OCI-M1 (cell line): ENCODE measurements at regions not wholly inside any gene's neighbourhood (a gene's known extent, or its start where the extent isn't known, plus 50 kb on each side); places are given as distances from the start of the nearest gene placed in this dataset.

Experiments used
- DNase-seq: peaks from one replicate; lab custom pipeline; 2025; lab: John Stamatoyannopoulos, UW

GRCh38 chr2:217118559-217119284, 258.9 kb upstream of the TNP1 start:
- no peak for DNase-seq

DNA sequence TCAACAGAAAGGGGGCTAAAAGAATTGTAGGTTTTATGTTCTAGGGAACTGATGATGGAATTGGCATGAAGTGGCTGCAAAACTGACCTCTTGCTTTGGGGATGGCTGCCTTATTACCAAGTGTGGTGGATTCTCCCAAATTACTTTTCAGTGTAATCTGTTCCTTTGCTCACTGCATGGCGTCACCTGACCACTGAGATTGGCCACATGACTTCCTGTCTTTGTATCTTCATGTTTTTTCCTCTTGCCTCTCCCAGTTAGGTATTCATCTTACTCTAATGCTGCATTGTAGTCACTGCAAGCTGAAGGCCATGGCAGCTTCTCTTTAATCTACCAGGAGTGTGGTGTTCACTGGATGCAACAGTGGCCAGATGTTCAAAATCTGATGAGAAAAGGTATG, 257.7 kb upstream of the TNP1 start:
- no peak for DNase-seq

- DNase-seq, result no peak
Measured at GRCh38 chr2:217116610-217117009, 256.7 kb upstream of the TNP1 start.

DNA sequence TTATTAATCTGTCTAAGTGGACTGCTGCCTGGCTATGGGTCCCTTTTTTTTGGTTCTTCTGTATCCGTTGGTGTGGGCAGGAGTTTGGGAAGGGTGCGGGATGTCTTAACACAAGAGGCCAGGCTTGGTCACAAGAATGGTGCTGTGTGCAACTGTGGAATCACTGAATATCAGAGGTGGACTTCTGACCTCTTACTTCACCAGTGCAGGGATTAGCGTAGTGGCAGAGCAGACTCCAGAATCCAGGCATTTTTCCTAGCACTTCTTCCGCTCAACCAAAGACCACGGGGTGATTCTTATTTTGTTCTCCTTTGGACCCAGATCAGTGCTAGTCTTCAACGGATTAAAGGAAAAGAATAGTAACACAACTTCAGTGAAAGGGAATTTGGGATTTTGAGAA, 254.3 kb upstream of the TNP1 start:
- DNase-seq, result no peak

GRCh38 chr2:217113491-217113890, 253.6 kb upstream of the TNP1 start:
- DNase-seq, result no peak

GRCh38 chr2:217110550-217110949, 250.7 kb upstream of the TNP1 start:
- no peak for DNase-seq

- DNase-seq, result peak; percentile 94
Measured at GRCh38 chr2:217108575-217109027, 248.7 kb upstream of the TNP1 start.

DNA sequence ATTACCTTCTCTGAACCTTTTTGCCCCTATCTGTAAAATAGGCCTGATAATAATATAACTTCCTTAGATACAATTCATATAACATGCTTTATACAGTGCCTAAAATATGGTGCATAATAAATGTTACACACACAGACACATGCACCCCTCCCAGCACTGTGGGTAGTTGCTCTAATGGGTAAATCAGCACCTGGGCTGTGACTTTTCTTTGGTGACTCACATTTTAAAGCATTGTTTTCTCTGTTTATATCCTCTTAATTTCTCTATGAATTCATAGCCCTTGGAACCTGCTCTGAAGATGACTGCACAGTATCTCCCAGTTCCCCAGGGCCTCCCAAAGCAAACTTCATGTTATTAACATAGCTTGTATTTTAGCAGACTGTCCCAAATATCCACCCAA, 248.2 kb upstream of the TNP1 start:
- DNase-seq, result peak; percentile 77

DNA sequence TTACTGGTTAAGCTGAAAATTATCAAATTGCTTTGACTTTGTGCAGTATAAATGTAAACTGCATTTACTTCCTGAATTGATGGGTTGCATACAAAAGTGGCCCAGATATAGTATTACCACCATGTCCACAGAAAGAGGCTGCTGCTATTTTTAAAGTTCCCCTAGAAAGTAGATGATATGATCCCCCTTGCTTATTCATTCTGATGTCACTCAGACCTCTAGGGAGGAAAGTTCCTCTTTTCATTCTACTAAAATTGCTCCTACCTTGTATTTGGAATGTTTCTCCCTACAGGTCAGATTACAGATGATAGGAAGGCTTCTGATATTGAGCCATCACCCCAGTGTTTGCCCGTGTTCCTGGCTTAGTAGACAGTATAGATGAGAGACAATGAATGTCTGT, 247.6 kb upstream of the TNP1 start:
- DNase-seq, result peak; percentile 92

DNA sequence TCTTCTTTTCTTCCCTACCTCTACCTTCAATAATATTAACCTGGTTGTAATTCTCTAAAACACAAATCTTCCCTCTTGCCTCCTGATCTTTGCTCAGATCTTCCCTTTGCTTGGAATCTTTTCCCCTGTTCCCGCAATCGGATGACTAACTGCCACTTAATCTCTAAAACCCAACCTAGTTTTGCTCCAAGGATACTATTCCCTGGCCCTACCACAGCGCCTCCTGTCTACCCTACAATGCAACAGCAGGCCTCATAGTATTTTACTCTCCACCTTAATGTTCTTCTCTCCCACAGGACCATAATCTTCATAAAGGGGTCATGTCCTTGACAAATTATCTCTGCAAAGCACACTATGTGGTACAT, 246.8 kb upstream of the TNP1 start:
- DNase-seq, result peak; percentile 70

GRCh38 chr2:217105733-217106649, 246.1 kb upstream of the TNP1 start:
- DNase-seq, result peak; percentile 88

DNA sequence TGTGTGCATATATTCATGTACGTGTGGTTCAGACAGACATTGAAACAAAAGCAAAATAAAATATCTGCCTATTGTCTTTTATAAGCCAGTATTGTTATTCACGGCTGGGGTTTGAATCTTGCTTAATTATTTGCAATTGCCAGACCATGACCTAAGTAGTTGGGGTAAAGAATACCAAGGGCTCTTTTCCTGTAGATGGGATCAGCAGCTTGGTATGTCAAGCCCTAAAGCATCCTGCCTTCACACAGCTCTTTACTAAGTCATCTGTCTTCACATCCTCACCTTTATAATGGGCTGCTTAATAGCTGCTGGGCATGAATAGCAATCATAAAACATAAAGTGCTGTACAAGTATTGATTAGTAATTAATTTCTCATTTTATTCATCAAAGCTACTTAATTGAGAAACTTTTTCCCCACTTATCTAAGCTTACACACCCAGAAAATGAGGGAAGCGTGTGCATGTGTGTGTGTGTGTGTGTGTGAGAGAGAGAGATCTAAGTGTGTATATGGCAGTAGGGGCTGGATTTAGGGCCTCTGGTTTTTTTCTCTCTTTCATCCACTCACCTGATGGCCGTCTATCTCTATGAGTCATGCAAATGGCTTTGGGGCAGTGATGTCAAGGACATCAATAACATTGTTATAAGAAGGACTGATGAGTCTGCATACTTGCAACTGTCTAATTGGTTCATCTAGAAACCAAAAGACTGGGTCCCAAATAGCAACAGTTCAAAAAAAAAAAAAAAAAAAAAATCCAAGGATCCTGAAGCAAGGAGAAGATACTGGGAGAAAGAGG, 244.1 kb upstream of the TNP1 start:
- DNase-seq, result no peak

DNA sequence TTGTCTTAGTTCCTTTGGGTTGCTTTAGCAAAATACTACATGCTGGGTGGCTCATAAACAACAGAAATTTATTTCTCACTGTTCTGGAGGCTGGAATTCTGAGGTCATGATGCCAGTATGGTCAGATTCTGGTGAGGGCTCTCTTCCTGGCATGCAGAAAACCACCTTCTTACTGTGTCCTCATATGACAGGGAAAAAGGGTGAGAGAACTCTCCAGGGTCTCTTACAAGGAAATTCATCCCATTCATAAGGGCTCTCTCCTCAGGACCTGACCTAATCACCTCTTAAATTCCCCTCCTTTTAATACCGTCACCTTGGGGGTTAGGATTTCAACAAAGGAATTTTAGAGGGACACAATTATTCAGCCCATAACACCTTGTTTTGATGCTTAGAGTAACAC, 243.1 kb upstream of the TNP1 start:
- no peak for DNase-seq

DNA sequence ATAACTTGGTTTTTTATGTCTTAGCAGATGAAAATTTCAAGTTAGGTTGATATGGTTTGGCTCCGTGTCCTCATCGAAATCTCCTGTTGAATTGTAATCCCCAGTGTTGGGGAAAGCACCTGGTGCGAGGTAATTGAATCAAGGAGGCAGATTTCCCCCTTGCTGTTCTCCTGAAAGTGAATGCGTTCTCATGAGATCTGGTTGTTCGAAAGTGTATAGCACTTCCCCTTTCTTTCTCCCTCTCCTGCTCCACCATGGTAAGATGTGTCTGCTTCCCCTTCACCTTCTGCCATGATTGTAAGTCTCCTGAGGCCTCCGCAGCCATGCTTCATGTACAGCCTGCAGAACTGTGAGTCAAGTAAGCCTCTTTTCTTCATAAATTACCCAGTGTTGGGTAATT, 242.1 kb upstream of the TNP1 start:
- DNase-seq, result no peak

- DNase-seq, result no peak
Measured at GRCh38 chr2:217099561-217099960, 239.7 kb upstream of the TNP1 start.

DNA sequence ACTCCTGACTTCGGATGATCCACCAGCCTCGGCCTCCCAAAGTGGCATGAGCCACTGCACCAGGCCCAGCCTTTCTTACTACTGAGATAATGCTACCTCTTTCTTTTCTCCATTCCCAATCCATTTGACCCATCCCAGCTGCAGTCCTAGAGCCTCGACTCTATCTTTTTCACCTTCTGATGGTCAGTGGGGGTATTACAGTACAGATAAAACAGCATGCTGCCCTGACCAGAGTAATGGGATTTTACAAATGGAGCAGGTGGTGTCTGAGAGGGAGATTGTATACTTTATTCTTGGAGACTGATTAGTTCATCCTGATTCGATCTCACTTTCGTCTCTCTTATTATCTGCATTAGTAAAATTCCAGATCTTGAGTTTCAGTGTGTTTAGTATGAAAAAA, 238.6 kb upstream of the TNP1 start:
- DNase-seq, result no peak

DNA sequence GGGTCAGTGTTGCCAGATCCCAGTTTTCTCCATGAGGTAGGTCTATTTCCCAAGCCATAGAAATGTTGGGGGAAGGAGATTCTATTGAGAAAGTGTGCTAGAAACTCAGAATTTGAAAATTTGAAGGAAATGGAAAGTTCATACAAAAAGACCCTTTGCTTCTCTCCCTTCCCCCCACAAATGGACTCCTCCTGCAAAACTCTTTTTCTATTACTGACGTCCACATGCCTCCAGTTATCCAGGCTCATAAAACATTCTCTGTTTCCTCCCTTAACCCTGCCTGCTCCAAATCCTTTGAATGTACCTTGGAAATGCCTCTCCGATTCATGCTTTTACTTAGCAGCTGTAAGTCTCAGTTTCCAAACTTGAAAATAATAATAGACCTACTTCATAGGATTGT, 237.5 kb upstream of the TNP1 start:
- no peak for DNase-seq

DNA sequence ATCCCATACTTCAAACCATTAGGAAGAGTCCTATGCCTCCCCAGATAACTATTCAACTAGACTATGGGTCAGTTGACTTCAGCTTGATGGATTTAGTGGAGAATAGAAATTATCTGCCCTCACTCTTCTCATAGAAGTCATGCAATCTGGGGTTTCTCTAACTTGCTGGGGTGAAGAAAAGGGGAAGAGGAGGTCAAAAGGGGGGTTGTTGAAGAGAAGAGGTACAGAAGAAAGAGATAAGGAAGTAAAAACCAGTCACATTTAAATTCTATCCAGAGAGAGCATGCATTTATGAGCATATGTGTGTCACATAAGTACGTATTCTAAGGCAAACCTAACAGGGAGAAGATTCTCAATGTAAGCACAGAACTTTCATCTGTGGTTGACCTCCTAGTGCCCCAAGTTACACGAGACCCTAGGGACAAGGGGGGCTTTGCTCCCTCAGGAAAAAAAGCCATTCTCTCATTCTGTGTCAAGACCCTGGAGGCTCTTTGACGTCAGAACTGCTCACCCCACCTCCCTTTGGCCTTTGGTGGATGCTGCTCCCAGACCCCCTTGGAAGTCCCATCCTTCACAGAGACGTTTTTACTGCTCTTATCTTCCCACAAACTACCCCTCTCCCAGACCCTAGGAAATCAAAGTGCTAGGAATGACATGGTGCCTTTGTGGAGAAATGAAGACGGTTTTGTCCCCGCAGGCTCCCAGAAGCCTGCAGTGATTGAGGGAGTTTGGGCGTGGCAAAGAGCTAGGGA, 236.8 kb upstream of the TNP1 start:
- peak; percentile 33 for DNase-seq

GRCh38 chr2:217095511-217096205, 235.8 kb upstream of the TNP1 start:
- DNase-seq, result no peak

- DNase-seq, result peak; percentile 89
Measured at GRCh38 chr2:217092710-217093379, 233.0 kb upstream of the TNP1 start.

DNA sequence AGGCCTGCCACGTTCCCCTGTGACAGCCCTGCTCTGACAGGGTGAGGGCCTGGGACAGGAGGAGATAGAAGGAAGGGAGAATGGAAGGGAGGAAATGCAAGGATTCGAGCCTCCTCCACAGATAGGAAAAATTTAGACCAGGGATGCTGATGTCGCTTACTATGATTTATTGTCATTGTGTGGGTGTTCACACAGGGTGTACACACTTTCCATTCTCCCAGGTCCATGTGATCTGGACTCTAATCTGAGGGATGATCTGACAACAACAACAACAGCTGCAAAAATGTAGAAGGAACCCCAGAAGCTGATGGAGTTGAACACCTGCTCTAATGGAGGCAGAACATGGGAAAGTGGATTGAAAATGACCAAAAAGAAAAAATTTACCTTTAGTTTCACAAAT, 231.7 kb upstream of the TNP1 start:
- DNase-seq, result no peak
